ENCODE measurements at regions not wholly inside any gene's neighbourhood (a gene's known extent, or its start where the extent isn't known, plus 50 kb on each side); places are given as distances from the start of the nearest gene placed in this dataset.
"Not testable (repeated sequence)": the region's sequence is repeated elsewhere in the genome, so short reads cannot be mapped to it uniquely, and the experiment has no call there.

DNA sequence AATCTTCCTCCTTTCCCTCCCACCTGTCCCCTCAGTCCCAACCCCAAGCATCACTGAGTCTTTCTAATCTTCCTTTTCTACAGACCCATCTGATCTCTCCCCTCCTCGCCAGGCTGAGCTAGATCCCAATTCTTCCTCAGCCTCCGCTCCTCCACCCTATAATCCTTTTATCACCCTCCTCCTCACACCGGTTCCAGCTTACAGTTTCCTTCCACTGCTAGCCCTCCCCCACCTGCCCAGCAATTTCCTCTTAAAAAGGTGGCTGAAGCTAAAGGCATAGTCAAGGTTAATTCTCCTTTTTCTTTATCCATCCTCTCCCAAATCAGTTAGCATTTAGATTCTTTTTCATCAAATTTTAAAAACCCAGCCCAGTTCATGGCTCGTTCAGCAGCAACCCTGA is 470.6 kb upstream of the NUDT12 start:
- H3K36me3 ChIP-seq (ENCODE audit: insufficient read depth, low read length); H3K9me3 ChIP-seq (ENCODE audit: control insufficient read depth in 1 of 2, low read length in 2 of 2); H3K4me1 ChIP-seq (ENCODE audit: insufficient read depth, low read length); intact Hi-C loops (cut with micrococcal nuclease); H3K27ac ChIP-seq (ENCODE audit: low read depth, low read length); H3K27me3 Mint-ChIP-seq; H3K4me3 Mint-ChIP-seq; H3K36me3 Mint-ChIP-seq; H3K4me1 Mint-ChIP-seq; DNase-seq; H3K4me3 ChIP-seq (ENCODE audit: low read length in 2 of 2); H3K27me3 ChIP-seq (ENCODE audit: insufficient read depth, low read length); POLR2A ChIA-PET (ENCODE audit: partially characterized antibody); CTCF ChIA-PET (ENCODE audit: partially characterized antibody): not testable (repeated sequence)
- Mint-ChIP-seq H3K27ac (peak overlapping the region in 1 of 7 donors; percentile 11), H3K9me3 (peaks cover 0 to 25% (median under 1%) of the 10 kb centered on the region in 8 donors)

DNA sequence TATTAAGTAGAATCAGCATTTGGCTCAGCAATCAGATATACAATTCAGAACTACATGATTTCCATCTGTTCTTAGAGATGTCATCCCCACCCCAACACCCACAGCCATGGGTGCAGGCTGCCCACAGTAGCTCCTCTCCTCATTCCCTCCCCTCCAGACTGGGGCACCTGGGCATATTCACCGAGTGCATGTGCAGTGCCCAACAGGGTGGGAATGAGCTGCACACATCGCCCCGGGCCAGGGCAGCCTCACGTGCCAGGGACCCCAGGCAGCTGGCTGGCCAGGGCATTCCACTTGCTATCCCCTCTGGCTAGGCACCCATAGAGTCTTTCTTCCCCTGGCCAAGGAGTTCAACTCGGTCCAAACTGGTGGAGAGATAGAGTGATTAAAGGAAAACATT is 461.9 kb upstream of the NUDT12 start:
- Mint-ChIP-seq H3K27me3 (no peaks in the 10 kb centered on the region), H3K36me3 (no peaks in the 10 kb centered on the region), H3K4me1 (no peaks in the 10 kb centered on the region), H3K27ac (no peak overlapping the region), H3K4me3 (no peak overlapping the region), H3K9me3 (peaks cover 0 to 30% (median 9%) of the 10 kb centered on the region in 8 donors)
- Histone ChIP-seq H3K27me3 (ENCODE audit: insufficient read depth, low read length) (no peaks in the 10 kb centered on the region), H3K4me1 (ENCODE audit: insufficient read depth, low read length) (no peaks in the 10 kb centered on the region), H3K4me3 (ENCODE audit: low read length in 2 of 2) (no peak overlapping the region), H3K36me3 (ENCODE audit: insufficient read depth, low read length) (no peaks in the 10 kb centered on the region), H3K9me3 (ENCODE audit: control insufficient read depth in 1 of 2, low read length in 2 of 2) (peaks cover 0 to 3% of the 10 kb centered on the region in 2 donors), H3K27ac (ENCODE audit: low read depth, low read length) (no peak overlapping the region)
- intact Hi-C loops (cut with micrococcal nuclease) = no loop called here
- CTCF ChIA-PET (ENCODE audit: partially characterized antibody) = no interaction called here
- POLR2A ChIA-PET (ENCODE audit: partially characterized antibody) = no interaction called here
- DNase-seq = no peak

DNA sequence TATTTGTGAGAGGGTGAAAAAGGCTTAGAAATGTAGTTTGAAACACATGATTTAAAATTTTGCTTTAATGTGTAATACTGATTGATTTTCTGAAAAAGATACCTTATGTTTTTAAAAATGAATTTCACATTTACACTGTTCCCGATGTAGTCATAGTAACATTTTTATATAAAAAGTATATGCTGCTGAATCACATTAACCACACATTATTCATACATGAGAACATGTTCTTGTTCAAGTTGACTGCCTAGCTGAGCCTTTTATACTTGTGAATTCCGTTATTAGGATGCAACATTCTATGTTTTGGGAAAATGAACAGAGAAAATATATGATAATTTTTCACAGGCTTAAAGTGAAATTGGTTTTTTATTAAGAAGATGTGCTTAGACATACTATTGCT is 461.1 kb upstream of the NUDT12 start:
- Histone ChIP-seq H3K27ac (ENCODE audit: low read depth, low read length) (no peak overlapping the region), H3K27me3 (ENCODE audit: insufficient read depth, low read length) (no peaks in the 10 kb centered on the region), H3K36me3 (ENCODE audit: insufficient read depth, low read length) (no peaks in the 10 kb centered on the region), H3K4me3 (ENCODE audit: low read length in 2 of 2) (no peak overlapping the region), H3K4me1 (ENCODE audit: insufficient read depth, low read length) (no peaks in the 10 kb centered on the region), H3K9me3 (ENCODE audit: control insufficient read depth in 1 of 2, low read length in 2 of 2) (peaks cover 0 to 3% of the 10 kb centered on the region in 2 donors)
- H3K9me3 Mint-ChIP-seq = peaks cover 0 to 25% (median 10%) of the 10 kb centered on the region in 8 donors
- no peaks in the 10 kb centered on the region for H3K27me3 Mint-ChIP-seq
- intact Hi-C loops (cut with micrococcal nuclease) = no loop called here
- H3K4me1 Mint-ChIP-seq = no peaks in the 10 kb centered on the region
- no peak overlapping the region for H3K4me3 Mint-ChIP-seq
- POLR2A ChIA-PET (ENCODE audit: partially characterized antibody) = no interaction called here
- DNase-seq = no peak
- no peaks in the 10 kb centered on the region for H3K36me3 Mint-ChIP-seq
- CTCF ChIA-PET (ENCODE audit: partially characterized antibody) = no interaction called here
- no peak overlapping the region for H3K27ac Mint-ChIP-seq

DNA sequence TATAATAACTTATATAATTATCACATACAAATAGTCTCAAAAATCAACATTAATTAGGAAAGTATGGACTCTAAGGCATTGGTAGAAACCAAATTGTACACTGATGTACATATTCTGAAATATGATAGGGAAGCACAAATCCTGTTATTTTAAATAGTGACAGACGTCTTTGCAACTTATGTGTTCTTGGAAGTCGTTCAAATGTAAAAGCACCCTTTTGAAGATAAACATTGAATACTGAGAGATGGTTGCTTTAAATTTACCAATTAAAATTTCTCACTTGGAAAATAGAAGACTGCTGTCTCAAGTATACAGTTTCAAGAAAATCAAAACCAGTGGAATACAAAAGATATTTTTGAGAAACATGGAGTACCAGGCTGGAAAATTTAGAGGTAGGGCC is 457.4 kb upstream of the NUDT12 start:
- H3K27ac ChIP-seq (ENCODE audit: low read depth, low read length) = no peak overlapping the region
- H3K9me3 ChIP-seq (ENCODE audit: control insufficient read depth in 1 of 2, low read length in 2 of 2) = no peaks in the 10 kb centered on the region
- Mint-ChIP-seq H3K27me3 (no peaks in the 10 kb centered on the region), H3K9me3 (peaks cover 0 to 27% (median 8%) of the 10 kb centered on the region in 8 donors), H3K4me1 (no peaks in the 10 kb centered on the region), H3K36me3 (no peaks in the 10 kb centered on the region), H3K4me3 (no peak overlapping the region), H3K27ac (no peak overlapping the region)
- intact Hi-C loops (cut with micrococcal nuclease) = no loop called here
- no peak for DNase-seq
- H3K4me3 ChIP-seq (ENCODE audit: low read length in 2 of 2) = no peak overlapping the region
- ChIA-PET CTCF (ENCODE audit: partially characterized antibody) (no interaction called here), POLR2A (ENCODE audit: partially characterized antibody) (no interaction called here)
- no peaks in the 10 kb centered on the region for H3K27me3 ChIP-seq (ENCODE audit: insufficient read depth, low read length)
- no peaks in the 10 kb centered on the region for H3K4me1 ChIP-seq (ENCODE audit: insufficient read depth, low read length)
- no peaks in the 10 kb centered on the region for H3K36me3 ChIP-seq (ENCODE audit: insufficient read depth, low read length)

DNA sequence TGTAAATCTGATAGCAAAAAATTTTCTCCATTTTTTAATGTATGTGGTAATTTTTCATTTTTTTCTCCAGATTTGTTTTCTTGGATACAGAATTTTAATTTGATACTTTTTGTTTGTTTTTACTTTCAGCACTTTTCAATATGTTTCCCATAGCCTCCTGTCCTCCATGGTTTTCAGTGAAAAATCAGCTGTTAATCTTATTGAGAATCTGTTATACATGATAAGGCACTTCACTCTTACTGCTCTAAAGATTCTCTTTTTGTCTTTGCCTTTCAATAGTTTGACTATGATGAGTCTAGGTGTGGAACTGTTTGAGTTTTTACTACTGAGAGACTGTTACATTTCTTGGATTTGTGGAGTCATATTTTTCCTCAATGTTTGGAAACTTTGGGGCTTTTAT is 455.7 kb upstream of the NUDT12 start:
- H3K4me3 Mint-ChIP-seq = no peak overlapping the region
- no peak for DNase-seq
- no peaks in the 10 kb centered on the region for H3K4me1 ChIP-seq (ENCODE audit: insufficient read depth, low read length)
- no peak overlapping the region for H3K4me3 ChIP-seq (ENCODE audit: low read length in 2 of 2)
- no peaks in the 10 kb centered on the region for H3K36me3 ChIP-seq (ENCODE audit: insufficient read depth, low read length)
- CTCF ChIA-PET (ENCODE audit: partially characterized antibody) = no interaction called here
- no peaks in the 10 kb centered on the region for H3K4me1 Mint-ChIP-seq
- no peaks in the 10 kb centered on the region for H3K27me3 ChIP-seq (ENCODE audit: insufficient read depth, low read length)
- H3K27ac Mint-ChIP-seq = no peak overlapping the region
- no peaks in the 10 kb centered on the region for H3K36me3 Mint-ChIP-seq
- no peak overlapping the region for H3K27ac ChIP-seq (ENCODE audit: low read depth, low read length)
- no peaks in the 10 kb centered on the region for H3K27me3 Mint-ChIP-seq
- H3K9me3 ChIP-seq (ENCODE audit: control insufficient read depth in 1 of 2, low read length in 2 of 2) = no peaks in the 10 kb centered on the region
- intact Hi-C loops (cut with micrococcal nuclease) = no loop called here
- peaks cover 1 to 23% (median 7%) of the 10 kb centered on the region in 8 donors for H3K9me3 Mint-ChIP-seq
- POLR2A ChIA-PET (ENCODE audit: partially characterized antibody) = no interaction called here

DNA sequence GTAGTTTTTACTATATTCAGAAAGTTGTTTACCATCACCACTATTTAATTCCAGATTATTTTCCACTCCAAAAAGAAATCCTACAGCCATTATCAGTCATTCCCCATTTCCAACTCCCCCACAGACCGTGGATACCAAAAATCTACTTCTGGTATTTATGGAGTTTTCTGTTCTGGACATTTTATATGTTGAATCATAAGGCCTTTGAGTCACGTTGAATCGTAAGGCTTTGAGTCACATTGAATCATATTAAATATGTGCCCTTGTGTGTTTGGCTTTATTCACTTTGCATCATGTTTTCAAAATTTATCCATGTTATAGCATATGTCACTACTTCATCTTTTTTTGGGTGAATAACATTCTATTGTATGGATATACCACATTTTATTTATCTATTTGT is 454.1 kb upstream of the NUDT12 start:
- POLR2A ChIA-PET (ENCODE audit: partially characterized antibody) = no interaction called here
- Histone ChIP-seq H3K4me3 (ENCODE audit: low read length in 2 of 2) (no peak overlapping the region), H3K36me3 (ENCODE audit: insufficient read depth, low read length) (no peaks in the 10 kb centered on the region), H3K27ac (ENCODE audit: low read depth, low read length) (no peak overlapping the region), H3K9me3 (ENCODE audit: control insufficient read depth in 1 of 2, low read length in 2 of 2) (no peaks in the 10 kb centered on the region), H3K27me3 (ENCODE audit: insufficient read depth, low read length) (no peaks in the 10 kb centered on the region), H3K4me1 (ENCODE audit: insufficient read depth, low read length) (no peaks in the 10 kb centered on the region)
- intact Hi-C loops (cut with micrococcal nuclease) = no loop called here
- Mint-ChIP-seq H3K36me3 (no peaks in the 10 kb centered on the region), H3K27ac (no peak overlapping the region), H3K4me3 (no peak overlapping the region), H3K4me1 (no peaks in the 10 kb centered on the region), H3K27me3 (no peaks in the 10 kb centered on the region), H3K9me3 (peaks cover 1 to 22% (median 7%) of the 10 kb centered on the region in 8 donors)
- CTCF ChIA-PET (ENCODE audit: partially characterized antibody) = no interaction called here
- no peak for DNase-seq

DNA sequence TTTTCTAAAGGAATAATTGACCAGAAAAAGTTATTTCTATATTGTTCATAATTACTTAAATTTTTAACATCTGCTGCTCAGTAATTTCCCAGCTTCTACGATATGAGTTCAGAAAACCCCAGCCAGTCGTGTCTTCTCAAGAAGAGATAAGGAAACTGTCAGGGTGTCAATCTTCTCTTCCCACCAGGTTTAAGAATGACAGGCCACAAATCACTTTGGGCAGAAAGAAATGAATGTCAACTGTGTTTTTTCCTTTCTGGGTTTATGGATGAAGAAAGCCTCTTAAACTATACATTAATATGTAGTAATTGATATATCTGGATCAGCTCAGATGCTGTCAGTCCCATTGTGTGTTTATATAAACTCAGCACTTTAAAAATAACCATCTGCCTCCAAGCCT is 453.2 kb upstream of the NUDT12 start:
- peaks cover 1 to 21% (median 9%) of the 10 kb centered on the region in 8 donors for H3K9me3 Mint-ChIP-seq
- ChIA-PET CTCF (ENCODE audit: partially characterized antibody) (no interaction called here), POLR2A (ENCODE audit: partially characterized antibody) (no interaction called here)

DNA sequence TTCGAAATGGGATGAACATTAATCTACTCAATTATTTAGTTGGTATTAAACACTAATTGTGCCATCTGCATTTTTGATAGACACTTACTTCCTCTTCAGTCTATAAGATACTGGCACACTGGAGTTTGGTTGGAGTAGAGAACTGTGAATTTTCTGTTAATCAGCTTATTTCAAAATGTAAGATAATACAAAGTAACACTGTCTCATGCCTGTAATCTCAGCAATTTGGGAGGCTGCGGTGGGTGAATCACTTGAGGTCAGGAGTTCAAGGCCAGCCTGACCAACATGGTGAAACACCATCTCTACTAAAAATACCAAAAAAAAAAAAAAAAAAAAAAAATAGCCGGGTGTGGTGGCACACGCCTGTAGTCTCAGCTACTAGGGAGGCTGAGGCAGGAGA is 440.2 kb upstream of the NUDT12 start:
- POLR2A ChIA-PET (ENCODE audit: partially characterized antibody); H3K4me3 ChIP-seq (ENCODE audit: low read length in 2 of 2); CTCF ChIA-PET (ENCODE audit: partially characterized antibody); H3K4me1 Mint-ChIP-seq; H3K36me3 Mint-ChIP-seq; H3K27me3 Mint-ChIP-seq; H3K27ac Mint-ChIP-seq; H3K4me3 Mint-ChIP-seq; intact Hi-C loops (cut with micrococcal nuclease); H3K9me3 ChIP-seq (ENCODE audit: control insufficient read depth in 1 of 2, low read length in 2 of 2); H3K27ac ChIP-seq (ENCODE audit: low read depth, low read length); H3K27me3 ChIP-seq (ENCODE audit: insufficient read depth, low read length); H3K4me1 ChIP-seq (ENCODE audit: insufficient read depth, low read length); DNase-seq; H3K9me3 Mint-ChIP-seq; H3K36me3 ChIP-seq (ENCODE audit: insufficient read depth, low read length): not testable (repeated sequence)

More for the DNA sequence above, 453.2 kb upstream of the NUDT12 start:
- no peak for DNase-seq
- Mint-ChIP-seq H3K4me1 (no peaks in the 10 kb centered on the region), H3K36me3 (no peaks in the 10 kb centered on the region), H3K27me3 (no peaks in the 10 kb centered on the region), H3K27ac (no peak overlapping the region), H3K4me3 (no peak overlapping the region)
- H3K27ac ChIP-seq (ENCODE audit: low read depth, low read length) = no peak overlapping the region
- H3K4me3 ChIP-seq (ENCODE audit: low read length in 2 of 2) = no peak overlapping the region
- no peaks in the 10 kb centered on the region for H3K9me3 ChIP-seq (ENCODE audit: control insufficient read depth in 1 of 2, low read length in 2 of 2)
- H3K36me3 ChIP-seq (ENCODE audit: insufficient read depth, low read length) = no peaks in the 10 kb centered on the region
- H3K4me1 ChIP-seq (ENCODE audit: insufficient read depth, low read length) = no peaks in the 10 kb centered on the region
- H3K27me3 ChIP-seq (ENCODE audit: insufficient read depth, low read length) = no peaks in the 10 kb centered on the region
- intact Hi-C loops (cut with micrococcal nuclease) = no loop called here
